CD14-positive monocyte (primary cell): ENCODE measurements at regions not wholly inside any gene's neighbourhood (a gene's known extent, or its start where the extent isn't known, plus 50 kb on each side); places are given as distances from the start of the nearest gene placed in this dataset.

Experiments
- DNase-seq, 3 donors: peaks; one replicate each; pipeline ENCODE4 v3.0.0-alpha.2; 2011 to 2022
- H2AFZ ChIP-seq: 2 replicates; pipeline ENCODE4 v1.6.0; 2012; ENCODE audit warnings: mild to moderate bottlenecking, low read depth, low read length, inconsistent platforms; ENCODE audit not compliant: insufficient read depth, poor library complexity, severe bottlenecking
- H3K27ac ChIP-seq, 2 donors: 1 replicate in 1 of 2; 2 replicates in 1 of 2; pipeline ENCODE4 v1.5.1; 2012 to 2013; ENCODE audit warnings: low read length in 2 of 2, control low read depth in 1 of 2, inconsistent platforms in 1 of 2, low read depth in 1 of 2, mild to moderate bottlenecking in 1 of 2
- H3K27me3 ChIP-seq, 2 donors: one replicate each; pipeline versions ENCODE4 v1.6.0 to v1.6.1; 2011 to 2013; ENCODE audit warnings: low read length in 2 of 2; ENCODE audit not compliant: control insufficient read depth in 2 of 2, insufficient read depth in 2 of 2
- H3K36me3 ChIP-seq, 2 donors: replicated peaks in 1 of 2; 1 replicate in 1 of 2; 2 replicates in 1 of 2; pipeline versions ENCODE4 v1.5.1 to v1.6.1; 2012 to 2013; ENCODE audit warnings: low read length in 2 of 2, control low read depth in 1 of 2, inconsistent platforms in 1 of 2, mild to moderate bottlenecking in 1 of 2; ENCODE audit not compliant: insufficient read depth in 2 of 2, control insufficient read depth in 1 of 2
- H3K4me1 ChIP-seq, 2 donors: 1 replicate in 1 of 2; 2 replicates in 1 of 2; pipeline versions ENCODE4 v1.5.1 to v1.6.1; 2012 to 2013; ENCODE audit warnings: low read length in 2 of 2, control low read depth in 1 of 2, inconsistent platforms in 1 of 2, mild to moderate bottlenecking in 1 of 2, moderate library complexity in 1 of 2; ENCODE audit not compliant: insufficient read depth in 2 of 2, control insufficient read depth in 1 of 2
- H3K4me2 ChIP-seq: replicated peaks from 2 replicates; pipeline ENCODE3; 2012; ENCODE audit warnings: low read length, moderate library complexity, mild to moderate bottlenecking; ENCODE audit not compliant: poor library complexity, severe bottlenecking; ENCODE audit errors: extremely low read depth
- H3K4me3 ChIP-seq, 3 experiments: fragments of 200-600 bp in 1 of 3; sonication (generic) in 1 of 3; replicated peaks in 1 of 3; 1 replicate in 2 of 3; 2 replicates in 1 of 3; pipeline ENCODE4 v1.5.1; 2011 to 2013; ENCODE audit warnings: low read length in 3 of 3, mild to moderate bottlenecking in 3 of 3, control low read depth in 2 of 3, low read depth in 2 of 3, inconsistent platforms in 1 of 3, moderate library complexity in 1 of 3
- H3K79me2 ChIP-seq: 2 replicates; pipeline ENCODE4 v1.6.0; 2012; ENCODE audit warnings: mild to moderate bottlenecking, control low read depth, inconsistent platforms, low read length, moderate library complexity; ENCODE audit not compliant: insufficient read depth
- H3K9ac ChIP-seq: 2 replicates; pipeline ENCODE4 v1.6.0; 2017; ENCODE audit warnings: low read length, mild to moderate bottlenecking; ENCODE audit not compliant: insufficient read depth, poor library complexity, severe bottlenecking
- H3K9me3 ChIP-seq, 2 donors: replicated peaks in 1 of 2; 1 replicate in 1 of 2; 2 replicates in 1 of 2; pipeline versions ENCODE4 v1.5.1 to v1.6.1; 2012 to 2013; ENCODE audit warnings: low read length in 2 of 2, control low read depth in 1 of 2; ENCODE audit not compliant: control insufficient read depth in 1 of 2, insufficient read depth in 1 of 2
- H4K20me1 ChIP-seq: 2 replicates; pipeline ENCODE4 v1.6.0; 2012; ENCODE audit warnings: mild to moderate bottlenecking, low read length, control low read depth, moderate library complexity; ENCODE audit not compliant: insufficient read depth
- H3K27ac Mint-ChIP-seq, 7 donors: one replicate each; pipeline ENCODE4 v1.8.0; 2020; ENCODE audit warnings: mild to moderate bottlenecking in 7 of 7, mixed read lengths in 7 of 7, moderate library complexity in 6 of 7, inconsistent platforms in 2 of 7
- H3K27me3 Mint-ChIP-seq, 3 donors: one replicate each; pipeline ENCODE4 v1.8.0; 2021 to 2022; ENCODE audit warnings: low read depth in 3 of 3, mild to moderate bottlenecking in 3 of 3, mixed read lengths in 3 of 3, moderate library complexity in 3 of 3, inconsistent platforms in 1 of 3
- H3K36me3 Mint-ChIP-seq, 2 donors: one replicate each; pipeline ENCODE4 v1.8.0; 2020; ENCODE audit warnings: mixed read lengths in 2 of 2, inconsistent platforms in 1 of 2, mild to moderate bottlenecking in 1 of 2
- H3K4me1 Mint-ChIP-seq: one replicate; pipeline ENCODE4 v1.8.0; 2020; ENCODE audit warnings: mild to moderate bottlenecking, mixed read lengths
- H3K4me3 Mint-ChIP-seq, 2 donors: one replicate each; pipeline ENCODE4 v1.8.0; 2020; ENCODE audit warnings: mild to moderate bottlenecking in 2 of 2, mixed read lengths in 2 of 2, moderate library complexity in 1 of 2
- H3K9me3 Mint-ChIP-seq, 7 donors: one replicate each; pipeline ENCODE4 v1.8.0; 2020 to 2022; ENCODE audit warnings: mixed read lengths in 7 of 7, mild to moderate bottlenecking in 6 of 7, moderate library complexity in 6 of 7, inconsistent platforms in 2 of 7
- CTCF ChIP-seq: fragments of 200-600 bp; IDR thresholded peaks from one replicate; pipeline ENCODE4 v1.8.0; 2022; ENCODE audit warnings: antibody characterized with exemption, mild to moderate bottlenecking
- WGBS: methylation state at CpG from one replicate; pipeline ENCODE4 v1.1.5; 2013; ENCODE audit warnings: missing lambda C conversion rate; ENCODE audit not compliant: insufficient coverage; 5-methylcytosine and 5-hydroxymethylcytosine counted together
- intact Hi-C, 2 donors: fragments of 100-400 bp; cut with micrococcal nuclease; formaldehyde crosslinking; loops; one replicate each; pipeline versions ENCODE4 v1.15.0 to v1.15.1; 2023

- peaks cover 0 to 1% (median 0%) of the 10 kb centered on the region in 3 donors for H3K27me3 Mint-ChIP-seq
- no CpG with 5 or more reads among the region's 2 CpGs for WGBS
- peaks cover 0 to 6% (median 0%) of the 10 kb centered on the region in 7 donors for H3K9me3 Mint-ChIP-seq
- Histone ChIP-seq H3K4me1 (no peaks in the 10 kb centered on the region), H2AFZ (no peak overlapping the region), H3K9me3 (no peaks in the 10 kb centered on the region), H3K36me3 (no peaks in the 10 kb centered on the region), H4K20me1 (no peaks in the 10 kb centered on the region), H3K27ac (no peak overlapping the region), H3K27me3 (no peaks in the 10 kb centered on the region), H3K79me2 (no peaks in the 10 kb centered on the region), H3K9ac (no peak overlapping the region), H3K4me2 (no peak overlapping the region), H3K4me3 (no peak overlapping the region)
- H3K36me3 Mint-ChIP-seq: no peaks in the 10 kb centered on the region
- H3K4me1 Mint-ChIP-seq: no peaks in the 10 kb centered on the region
- no peak overlapping the region for H3K4me3 Mint-ChIP-seq
- intact Hi-C loops: no loop called here
- no peak for DNase-seq
- no peak for TF ChIP-seq CTCF
- no peak overlapping the region for H3K27ac Mint-ChIP-seq
Measured at GRCh38 chr10:90381468-90381867, 476.4 kb downstream of the HTR7 start.

DNA sequence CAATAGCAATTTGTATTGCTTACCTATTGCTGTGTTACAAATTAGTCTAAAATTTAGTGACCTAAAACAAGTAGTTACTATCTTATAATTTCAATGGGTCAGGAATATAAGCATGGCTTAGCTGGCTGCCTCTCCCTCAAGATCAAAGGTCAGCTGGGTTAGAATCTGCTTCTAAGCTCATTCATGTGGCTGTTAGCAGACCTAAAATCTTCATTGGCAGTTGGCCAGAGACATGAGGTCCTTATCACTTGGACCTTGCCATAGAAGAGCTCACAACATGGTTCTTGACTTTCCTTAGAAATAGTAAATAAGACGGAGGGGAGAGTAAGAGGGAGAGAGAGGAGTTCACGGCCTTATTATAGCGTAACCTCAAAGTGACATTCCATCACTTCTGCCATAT is 468.0 kb downstream of the HTR7 start:
- no peaks in the 10 kb centered on the region for H3K4me1 Mint-ChIP-seq
- intact Hi-C loops: no loop called here
- no peak overlapping the region for H3K4me3 Mint-ChIP-seq
- Histone ChIP-seq H2AFZ (no peak overlapping the region), H3K4me1 (no peaks in the 10 kb centered on the region), H3K4me2 (no peak overlapping the region), H3K9ac (no peak overlapping the region), H3K4me3 (no peak overlapping the region), H4K20me1 (no peaks in the 10 kb centered on the region), H3K27me3 (no peaks in the 10 kb centered on the region), H3K27ac (no peak overlapping the region), H3K36me3 (no peaks in the 10 kb centered on the region), H3K9me3 (no peaks in the 10 kb centered on the region), H3K79me2 (no peaks in the 10 kb centered on the region)
- no peak for TF ChIP-seq CTCF
- peaks cover 0 to 2% (median 0%) of the 10 kb centered on the region in 3 donors for H3K27me3 Mint-ChIP-seq
- H3K36me3 Mint-ChIP-seq: no peaks in the 10 kb centered on the region
- no peak overlapping the region for H3K27ac Mint-ChIP-seq
- WGBS: no CpG with 5 or more reads among the region's 3 CpGs
- no peak for DNase-seq
- H3K9me3 Mint-ChIP-seq: peaks cover 0 to 3% (median 0%) of the 10 kb centered on the region in 7 donors
